Ectodermal cell (in vitro differentiated cells): ENCODE measurements at regions not wholly inside any gene's neighbourhood (a gene's known extent, or its start where the extent isn't known, plus 50 kb on each side); places are given as distances from the start of the nearest gene placed in this dataset.
"Not testable (repeated sequence)": the region's sequence is repeated elsewhere in the genome, so short reads cannot be mapped to it uniquely, and the experiment has no call there.

Experiments used
- H3K27ac ChIP-seq: 2 replicates; pipeline ENCODE4 v1.7.0; 2013; ENCODE audit warnings: mild to moderate bottlenecking, low read depth, low read length; ENCODE audit not compliant: insufficient read depth, poor library complexity, severe bottlenecking
- H3K27me3 ChIP-seq: 2 replicates; pipeline ENCODE4 v1.7.0; 2013; ENCODE audit warnings: mild to moderate bottlenecking, low read length; ENCODE audit not compliant: insufficient read depth, control insufficient read depth, poor library complexity, severe bottlenecking
- H3K36me3 ChIP-seq: one replicate; pipeline ENCODE4 v1.7.0; 2013; ENCODE audit warnings: low read length; ENCODE audit not compliant: control insufficient read depth, insufficient read depth
- H3K4me1 ChIP-seq: one replicate; pipeline ENCODE4 v1.7.0; 2013; ENCODE audit warnings: low read length; ENCODE audit not compliant: control insufficient read depth, insufficient read depth
- H3K4me3 ChIP-seq: 2 replicates; pipeline ENCODE4 v1.7.0; 2013; ENCODE audit warnings: low read depth, low read length, control low read depth; ENCODE audit not compliant: insufficient read depth
- H3K9me3 ChIP-seq: 2 replicates; pipeline ENCODE4 v1.7.0; 2013; ENCODE audit warnings: mild to moderate bottlenecking, low read length, moderate library complexity; ENCODE audit not compliant: control insufficient read depth
- WGBS, 2 experiments: methylation state at CpG; one replicate each; pipeline ENCODE4 v1.1.7; 2013; ENCODE audit warnings: missing lambda C conversion rate in 2 of 2; 5-methylcytosine and 5-hydroxymethylcytosine counted together

GRCh38 chr3:135645541-135645940 is 320.0 kb upstream of the PPP2R3A start:
- Histone ChIP-seq H3K36me3 (no peaks in the 10 kb centered on the region), H3K27ac (no peak overlapping the region), H3K4me1 (no peaks in the 10 kb centered on the region), H3K9me3 (no peaks in the 10 kb centered on the region), H3K27me3 (no peaks in the 10 kb centered on the region), H3K4me3 (no peak overlapping the region)
- 90 to 97% methylated on average over 1 of the region's 1 CpG for WGBS, 2 experiments

- Histone ChIP-seq H3K27me3 (no peaks in the 10 kb centered on the region), H3K4me1 (no peaks in the 10 kb centered on the region), H3K9me3 (no peaks in the 10 kb centered on the region), H3K4me3 (no peak overlapping the region), H3K27ac (no peak overlapping the region), H3K36me3 (no peaks in the 10 kb centered on the region)
- 88 to 90% methylated on average over 1 of the region's 1 CpG for WGBS, 2 experiments
Observed at GRCh38 chr3:135646873-135647272, 318.7 kb upstream of the PPP2R3A start.

- Histone ChIP-seq H3K4me1 (no peaks in the 10 kb centered on the region), H3K27ac (no peak overlapping the region), H3K4me3 (no peak overlapping the region), H3K27me3 (no peaks in the 10 kb centered on the region), H3K36me3 (no peaks in the 10 kb centered on the region), H3K9me3 (no peaks in the 10 kb centered on the region)
- 88 to 94% methylated on average over 2 of the region's 2 CpGs for WGBS, 2 experiments
Observed at GRCh38 chr3:135649361-135649760, 316.2 kb upstream of the PPP2R3A start.

- no peaks in the 10 kb centered on the region for H3K27me3 ChIP-seq
- WGBS, 2 experiments = 89 to 90% methylated on average over 1 of the region's 1 CpG
- no peaks in the 10 kb centered on the region for H3K9me3 ChIP-seq
- H3K4me1 ChIP-seq = no peaks in the 10 kb centered on the region
- H3K36me3 ChIP-seq = no peaks in the 10 kb centered on the region
- H3K27ac ChIP-seq = no peak overlapping the region
- H3K4me3 ChIP-seq = no peak overlapping the region
Observed at GRCh38 chr3:135650309-135650708, 315.2 kb upstream of the PPP2R3A start.

- Histone ChIP-seq H3K9me3 (no peaks in the 10 kb centered on the region), H3K4me3 (no peak overlapping the region), H3K27ac (no peak overlapping the region), H3K36me3 (no peaks in the 10 kb centered on the region), H3K4me1 (no peaks in the 10 kb centered on the region), H3K27me3 (no peaks in the 10 kb centered on the region)
- 46 to 50% methylated on average over 2 of the region's 3 CpGs for WGBS, 2 experiments
Observed at GRCh38 chr3:135652388-135652787, 313.1 kb upstream of the PPP2R3A start.

- 94 to 96% methylated on average over 1 of the region's 1 CpG for WGBS, 2 experiments
Observed at GRCh38 chr3:135655328-135655727, 310.2 kb upstream of the PPP2R3A start.

GRCh38 chr3:135658451-135658850 is 307.1 kb upstream of the PPP2R3A start:
- H3K36me3 ChIP-seq, H3K27ac ChIP-seq, H3K4me1 ChIP-seq, H3K9me3 ChIP-seq, H3K27me3 ChIP-seq, H3K4me3 ChIP-seq: not testable (repeated sequence)
- 81 to 100% methylated on average over 5 of the region's 14 CpGs for whole genome bisulfite sequencing, 2 experiments

More at GRCh38 chr3:135655328-135655727, 310.2 kb upstream of the PPP2R3A start:
- H3K4me3 ChIP-seq = no peak overlapping the region
- no peaks in the 10 kb centered on the region for H3K9me3 ChIP-seq
- no peaks in the 10 kb centered on the region for H3K36me3 ChIP-seq
- H3K4me1 ChIP-seq = no peaks in the 10 kb centered on the region
- no peaks in the 10 kb centered on the region for H3K27me3 ChIP-seq
- no peak overlapping the region for H3K27ac ChIP-seq

- H3K27ac ChIP-seq = no peak overlapping the region
- 81 to 87% methylated on average over 1 of the region's 1 CpG for WGBS, 2 experiments
- no peaks in the 10 kb centered on the region for H3K27me3 ChIP-seq
- no peak overlapping the region for H3K4me3 ChIP-seq
- H3K36me3 ChIP-seq = no peaks in the 10 kb centered on the region
- no peaks in the 10 kb centered on the region for H3K4me1 ChIP-seq
- H3K9me3 ChIP-seq = no peaks in the 10 kb centered on the region
Observed at GRCh38 chr3:135667061-135667460, 298.5 kb upstream of the PPP2R3A start.

GRCh38 chr3:135674508-135674907 is 291.0 kb upstream of the PPP2R3A start:
- no peak overlapping the region for H3K4me3 ChIP-seq
- no peaks in the 10 kb centered on the region for H3K27me3 ChIP-seq
- no peaks in the 10 kb centered on the region for H3K36me3 ChIP-seq
- peaks cover 3% of the 10 kb centered on the region for H3K4me1 ChIP-seq
- no peak overlapping the region for H3K27ac ChIP-seq
- WGBS, 2 experiments = 97 to 100% methylated on average over 2 to 3 of the region's 3 CpGs
- H3K9me3 ChIP-seq = no peaks in the 10 kb centered on the region

- H3K27ac ChIP-seq = no peak overlapping the region
- H3K36me3 ChIP-seq = no peaks in the 10 kb centered on the region
- no peaks in the 10 kb centered on the region for H3K27me3 ChIP-seq
- H3K4me1 ChIP-seq = peaks cover 3% of the 10 kb centered on the region
- no peaks in the 10 kb centered on the region for H3K9me3 ChIP-seq
- H3K4me3 ChIP-seq = no peak overlapping the region
- WGBS, 2 experiments = 79 to 95% methylated on average over 4 of the region's 4 CpGs
Observed at GRCh38 chr3:135678386-135678785, 287.1 kb upstream of the PPP2R3A start.

- Histone ChIP-seq H3K4me1 (peaks cover 12% of the 10 kb centered on the region), H3K27ac (no peak overlapping the region), H3K36me3 (no peaks in the 10 kb centered on the region), H3K4me3 (no peak overlapping the region), H3K27me3 (no peaks in the 10 kb centered on the region), H3K9me3 (no peaks in the 10 kb centered on the region)
- WGBS, 2 experiments = 85 to 98% methylated on average over 3 of the region's 3 CpGs
Observed at GRCh38 chr3:135688003-135688402, 277.5 kb upstream of the PPP2R3A start.
